CD4-positive, alpha-beta T cell treated with Interleukin-6 at 100 ng/mL for 8 hours (primary cell): ENCODE measurements at regions not wholly inside any gene's neighbourhood (a gene's known extent, or its start where the extent isn't known, plus 50 kb on each side); places are given as distances from the start of the nearest gene placed in this dataset.
"Not testable (repeated sequence)": the region's sequence is repeated elsewhere in the genome, so short reads cannot be mapped to it uniquely, and the experiment has no call there.

Experiments used
- DNase-seq: peaks from one replicate; pipeline ENCODE4 v3.0.0-alpha.2; 2020; ENCODE audit warnings: mixed read lengths, low spot score

DNA sequence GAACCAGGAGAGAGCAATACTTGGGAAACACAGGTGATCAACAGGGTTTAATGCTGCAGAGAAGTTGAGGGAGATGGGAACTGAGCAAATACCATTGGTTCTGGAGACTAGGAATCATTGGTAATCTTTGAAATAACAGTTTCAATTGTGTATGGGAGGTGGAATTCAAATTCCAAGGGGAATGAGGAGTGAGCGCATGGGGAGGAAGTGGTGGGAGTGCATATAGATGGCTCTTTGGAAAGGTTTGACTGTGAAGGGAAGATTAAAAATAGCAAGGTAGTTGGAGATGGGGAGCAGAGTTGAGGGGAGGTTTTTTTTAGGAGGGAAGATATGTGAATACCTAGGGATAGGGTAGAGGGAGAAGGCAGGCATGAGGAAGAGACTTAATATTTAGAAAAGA, 51.1 kb upstream of the ROPN1 start:
- no peak for DNase-seq

GRCh38 chr3:124044956-124045355, 53.0 kb upstream of the ROPN1 start:
- no peak for DNase-seq

DNA sequence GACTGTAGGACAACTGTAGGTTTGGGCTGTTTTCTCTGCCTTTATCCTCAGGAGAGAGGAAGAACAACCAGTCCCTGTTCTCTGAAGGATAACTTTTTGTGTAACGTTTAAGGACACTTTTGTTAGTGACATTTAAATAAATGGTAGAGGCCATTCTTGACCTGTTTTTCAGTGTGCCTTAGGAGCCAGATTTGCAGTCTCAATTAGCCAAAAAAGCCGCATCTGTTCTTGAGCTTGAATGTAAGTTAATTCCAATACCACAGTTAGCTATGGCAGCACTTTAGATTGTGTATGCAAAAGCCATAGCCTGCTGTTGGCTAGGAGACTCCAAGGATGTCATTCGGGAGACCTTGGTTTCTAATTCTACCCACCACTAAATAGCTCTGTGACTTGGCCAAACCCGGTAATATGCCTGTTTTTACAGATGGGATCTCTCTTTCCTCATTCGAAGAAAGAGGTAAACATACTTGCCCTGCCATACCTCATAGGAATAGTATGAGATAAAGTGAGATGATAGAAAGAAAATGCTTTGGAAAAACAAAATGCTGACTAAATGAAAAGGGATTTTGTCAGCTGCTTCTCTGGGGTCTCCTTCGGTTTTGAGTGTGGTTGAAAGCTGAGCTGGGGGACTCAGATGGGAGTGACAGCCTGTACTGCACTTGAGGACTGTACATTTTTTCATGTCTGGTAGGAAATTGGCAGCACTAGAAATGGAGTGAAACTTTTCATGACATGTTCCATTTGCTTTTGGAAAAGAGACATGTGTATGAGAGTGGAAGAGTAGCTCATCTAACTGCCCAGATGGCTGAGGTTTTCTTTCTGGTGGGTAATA, 57.3 kb upstream of the ROPN1 start:
- DNase-seq: no peak

- no peak for DNase-seq
These were observed 59.7 kb upstream of the ROPN1 start for GRCh38 chr3:124051636-124052035.

DNA sequence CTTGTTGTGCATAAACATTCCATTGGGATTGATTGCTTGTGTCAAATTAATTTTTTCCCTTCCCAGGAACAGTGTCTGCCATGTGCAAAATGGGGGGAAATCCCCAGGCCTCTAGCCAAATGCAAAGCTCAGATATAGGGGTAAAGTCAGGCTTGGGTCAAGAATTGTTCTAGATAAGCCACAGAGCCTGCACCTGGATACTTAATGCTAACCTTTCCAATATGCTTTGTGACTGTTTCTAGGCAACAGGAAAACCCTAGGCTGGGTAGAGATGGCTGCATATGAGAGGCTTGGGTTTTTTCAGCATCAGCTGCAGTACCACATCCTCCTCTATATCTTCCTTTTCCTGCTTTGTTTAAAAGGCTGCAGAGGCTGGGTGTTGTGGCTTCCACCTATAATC, 61.9 kb upstream of the ROPN1 start:
- no peak for DNase-seq

GRCh38 chr3:124056846-124057245, 64.9 kb upstream of the ROPN1 start:
- DNase-seq: no peak

- no peak for DNase-seq
These were observed 65.5 kb upstream of the ROPN1 start for GRCh38 chr3:124057420-124057819.

DNA sequence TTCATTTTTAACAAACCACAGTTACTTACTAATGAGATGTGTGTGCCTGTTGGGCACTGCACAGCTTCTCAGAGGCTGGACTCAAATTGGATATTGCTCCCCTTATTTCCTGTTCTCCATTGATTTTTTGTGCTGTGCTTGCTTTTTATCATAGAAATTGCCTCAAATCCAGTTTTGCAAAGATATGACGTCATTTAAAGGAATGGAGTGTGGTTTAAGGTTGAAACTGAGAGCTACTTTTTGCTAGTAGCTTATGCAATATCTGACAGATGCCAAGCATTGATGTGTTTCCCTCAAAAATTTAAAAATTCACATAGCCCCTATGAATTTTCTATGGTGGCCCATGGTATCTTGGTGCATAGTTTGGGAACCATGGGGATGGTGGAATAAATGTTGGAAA, 67.7 kb upstream of the ROPN1 start:
- DNase-seq: no peak

DNA sequence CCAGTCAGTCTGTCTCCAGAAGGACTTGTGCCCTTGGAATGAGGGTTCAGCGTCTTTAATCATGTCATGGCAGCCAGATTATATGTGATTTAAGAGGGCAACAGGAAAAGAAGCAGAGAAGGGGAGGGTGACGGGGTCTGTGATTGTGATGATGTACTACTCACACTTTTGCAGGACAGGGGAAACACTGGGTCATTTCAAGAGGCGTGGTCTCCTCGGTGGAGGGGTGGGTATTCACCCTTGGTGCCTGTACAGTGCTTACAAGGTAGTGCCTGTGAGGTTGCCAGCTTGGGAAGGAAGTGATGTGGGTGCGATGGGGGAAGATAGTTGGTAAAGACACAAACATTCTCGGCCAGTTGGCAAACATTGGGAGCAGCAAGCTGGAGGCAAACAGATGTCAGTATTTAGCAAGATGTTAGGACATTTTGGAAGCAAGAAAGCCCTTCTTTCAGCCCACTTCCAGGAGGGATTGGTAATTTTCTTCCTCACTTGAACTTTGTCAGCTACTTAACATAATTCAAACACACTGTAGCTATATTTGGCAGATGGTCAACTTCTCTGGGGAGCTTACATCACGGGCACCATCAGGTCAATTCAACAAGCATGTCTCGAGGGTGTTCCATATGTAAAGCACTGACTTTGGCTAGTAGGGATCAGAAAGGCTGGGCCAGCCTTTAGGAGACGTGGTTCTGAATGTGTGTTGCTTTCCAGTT, 71.4 kb upstream of the ROPN1 start:
- no peak for DNase-seq

GRCh38 chr3:124064050-124064449, 72.1 kb upstream of the ROPN1 start:
- no peak for DNase-seq

GRCh38 chr3:124066543-124066942, 74.6 kb upstream of the ROPN1 start:
- DNase-seq: not testable (repeated sequence)

- not testable (repeated sequence) for DNase-seq
These were observed 77.8 kb upstream of the ROPN1 start for GRCh38 chr3:124069706-124070105.

DNA sequence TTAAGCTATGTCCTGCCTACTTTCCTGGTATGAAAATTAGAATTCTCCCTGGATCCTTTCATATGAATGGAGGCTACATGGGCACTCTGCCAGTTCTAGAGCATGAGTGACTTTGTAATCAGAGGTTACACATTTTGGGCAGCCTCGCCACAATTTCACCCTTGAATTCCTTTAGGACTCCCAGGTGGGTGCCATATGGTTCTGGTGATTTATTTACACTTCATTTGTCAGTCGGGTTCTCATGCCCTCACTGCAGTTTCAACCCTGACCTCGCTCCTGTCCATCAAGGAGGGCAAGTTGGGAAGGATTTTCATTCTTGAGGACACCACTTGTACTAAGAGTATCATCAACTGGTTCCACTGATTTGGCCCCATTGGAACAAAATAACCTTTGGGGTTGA, 83.2 kb upstream of the ROPN1 start:
- not testable (repeated sequence) for DNase-seq

GRCh38 chr3:124075753-124076152, 83.8 kb upstream of the ROPN1 start:
- DNase-seq: no peak

GRCh38 chr3:124076235-124076634, 84.3 kb upstream of the ROPN1 start:
- no peak for DNase-seq

DNA sequence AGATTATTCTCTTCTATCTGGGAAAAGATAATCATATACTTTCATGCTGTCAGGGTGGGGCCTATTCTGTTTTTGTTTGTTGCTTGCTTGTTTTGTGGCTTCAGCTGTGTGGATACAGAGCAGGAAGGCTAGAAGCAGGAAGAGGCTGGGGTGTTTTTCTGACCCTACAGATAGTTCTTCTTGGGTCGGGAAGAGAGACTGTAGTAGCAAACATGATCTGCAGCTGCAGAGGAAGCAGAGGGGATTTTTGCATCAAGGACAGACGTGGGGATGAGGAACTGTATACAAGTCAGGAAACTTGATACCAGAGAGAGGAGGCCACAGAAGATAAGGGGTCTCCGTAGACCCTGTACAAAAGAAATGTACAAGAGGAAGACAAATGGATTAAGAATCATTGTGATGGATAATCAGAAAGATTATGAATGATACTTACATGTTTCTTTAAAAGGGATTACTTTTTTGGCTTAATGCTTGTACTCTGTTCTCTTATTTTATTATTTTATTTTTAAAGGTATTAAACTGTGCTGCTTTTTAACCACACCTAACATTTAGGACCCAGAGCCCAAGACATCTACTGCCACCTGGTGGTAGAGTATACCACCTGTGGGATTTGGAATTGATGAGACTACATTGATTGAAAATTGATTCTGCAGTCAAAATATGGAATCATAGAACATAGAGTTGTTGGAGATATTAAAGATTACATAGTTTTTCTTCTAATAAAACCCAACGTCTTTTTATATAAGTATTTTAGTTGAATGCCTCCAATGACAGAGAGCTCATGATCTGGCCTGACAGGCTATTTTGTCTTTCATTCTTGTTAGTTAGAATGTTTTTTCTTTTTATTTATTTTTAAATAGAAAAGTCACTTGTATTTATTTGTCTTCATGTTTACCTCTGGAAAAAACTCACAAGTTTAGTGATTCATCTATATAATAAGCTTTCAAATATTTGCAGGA, 87.3 kb upstream of the ROPN1 start:
- no peak for DNase-seq

- DNase-seq: no peak
These were observed 88.0 kb upstream of the ROPN1 start for GRCh38 chr3:124079912-124080276.

DNA sequence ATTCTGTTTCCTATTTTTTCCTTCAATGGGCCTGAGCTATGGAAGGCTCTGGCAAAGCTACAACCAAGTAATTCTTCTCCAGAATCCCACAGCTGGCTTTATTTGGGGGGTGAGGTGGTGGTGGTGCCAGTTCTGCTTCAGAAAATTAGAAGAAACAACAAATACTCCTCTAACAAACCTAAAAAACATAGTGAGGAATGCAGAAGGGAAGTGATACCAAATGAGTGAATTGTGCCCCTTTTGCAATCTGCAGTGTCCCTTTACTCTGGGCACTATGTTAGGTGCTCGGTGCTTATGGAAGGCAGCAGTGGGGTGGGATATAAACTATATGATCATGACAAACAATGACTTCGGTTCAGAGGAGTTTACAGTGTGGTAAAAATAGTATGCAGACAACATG, 90.4 kb upstream of the ROPN1 start:
- no peak for DNase-seq

DNA sequence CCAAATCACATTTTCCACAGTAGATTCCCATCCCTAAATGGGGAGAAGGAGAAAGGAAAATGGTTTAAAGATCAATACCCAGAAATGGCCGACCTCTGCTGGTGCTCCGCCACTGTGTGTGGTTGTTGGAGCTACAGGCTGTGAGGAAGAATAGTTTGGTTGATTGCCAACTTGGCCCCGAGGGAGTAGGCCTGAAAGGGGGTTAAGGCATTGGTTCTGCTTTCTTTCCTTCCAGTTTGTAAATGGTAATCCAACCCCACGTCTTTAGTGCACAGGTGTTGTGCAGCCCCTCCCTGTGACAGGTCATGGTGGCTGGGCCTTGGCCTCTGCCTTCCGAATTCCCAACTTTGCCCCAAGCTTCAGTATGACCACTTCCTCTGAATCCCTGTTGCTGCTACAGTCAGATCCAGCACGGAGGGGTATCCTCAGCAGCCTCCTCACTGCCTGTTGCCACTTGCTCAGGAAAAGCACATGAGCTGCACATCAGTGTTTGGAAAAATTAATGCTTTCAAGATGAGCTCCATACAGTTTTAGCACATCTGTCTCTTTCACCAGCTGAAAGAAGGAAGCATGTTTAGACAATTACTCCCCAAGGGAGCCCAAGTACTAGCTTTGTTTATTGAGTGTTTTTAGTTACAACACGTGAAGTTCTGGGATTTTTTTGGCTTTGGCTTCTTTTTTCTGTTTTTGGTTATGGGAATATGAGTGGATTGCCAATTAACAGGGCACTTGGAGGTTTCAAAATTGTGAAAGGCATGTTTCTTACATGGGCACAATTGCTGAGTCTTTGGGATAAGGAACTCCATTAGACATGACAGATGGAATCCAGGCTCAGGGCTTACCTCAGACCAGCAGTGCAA, 92.3 kb upstream of the ROPN1 start:
- DNase-seq: no peak

DNA sequence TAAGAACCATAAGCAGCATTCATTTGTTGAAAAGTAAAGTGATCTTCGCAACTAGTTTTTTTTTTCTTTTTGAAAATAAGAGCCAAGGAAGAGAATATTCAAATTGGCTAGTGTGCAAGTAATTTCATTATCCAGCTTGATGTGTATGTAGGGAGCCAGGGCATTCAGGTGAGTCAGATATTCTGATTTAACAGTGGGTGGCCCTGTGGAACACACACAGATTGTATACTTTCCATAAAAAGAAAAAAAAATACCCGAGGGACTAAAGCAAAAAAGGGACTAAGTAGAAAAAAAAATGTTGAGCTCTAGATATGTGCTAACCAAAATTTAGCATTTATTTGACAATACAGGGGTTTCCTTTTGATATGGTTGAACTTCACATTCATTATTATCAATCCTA, 96.9 kb upstream of the ROPN1 start:
- DNase-seq: no peak

DNA sequence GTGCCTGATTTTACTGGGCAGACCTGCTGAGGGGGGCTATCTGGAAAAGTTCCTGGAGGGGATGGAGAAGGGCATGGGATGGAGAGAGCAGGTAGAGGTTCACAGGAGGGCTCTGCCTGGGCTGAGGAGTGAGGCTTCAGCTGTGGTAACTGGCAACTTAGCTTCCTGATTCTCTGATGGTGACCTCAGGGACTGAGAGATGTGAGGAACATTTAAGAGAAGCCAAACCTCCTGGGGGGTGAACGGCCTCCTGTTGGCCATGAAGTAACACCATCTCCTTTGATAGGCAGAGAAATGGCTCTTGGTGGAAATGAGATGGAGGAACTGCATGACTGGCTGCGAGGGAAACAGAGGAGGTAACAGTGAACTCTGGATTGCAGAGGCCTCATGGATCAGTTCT, 97.3 kb upstream of the ROPN1 start:
- DNase-seq: no peak

DNA sequence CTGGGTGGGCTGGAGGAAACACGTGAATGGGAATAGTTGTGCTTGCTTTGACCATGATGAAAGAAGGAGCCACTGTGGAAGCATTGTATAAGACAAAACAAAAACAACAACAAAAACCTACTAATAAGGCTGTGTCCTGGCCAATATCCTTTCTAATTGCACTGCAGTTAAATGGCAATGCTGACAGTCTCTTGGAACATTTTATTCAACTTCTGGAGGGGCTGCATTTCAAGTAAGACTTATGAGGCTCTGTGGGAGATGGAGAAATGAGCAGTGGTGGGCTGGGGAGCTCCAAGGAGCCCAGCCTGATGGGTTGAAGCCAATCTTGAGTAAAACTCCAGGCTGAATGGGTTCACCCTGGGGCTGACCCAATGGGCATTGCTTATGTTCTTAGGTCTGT, 99.8 kb upstream of the ROPN1 start:
- DNase-seq: no peak
